ENCODE measurements at regions not wholly inside any gene's neighbourhood (a gene's known extent, or its start where the extent isn't known, plus 50 kb on each side); places are given as distances from the start of the nearest gene placed in this dataset.

- peaks cover 2% of the 10 kb centered on the region; the same call in 1 of the 2 replicates for H3K4me1 ChIP-seq (ENCODE audit: control insufficient read depth, insufficient read depth, low read length)
- peak overlapping the region; percentile 5 for H2AK9ac ChIP-seq (replicated peaks; ENCODE audit: low read depth, low read length, poor library complexity)
- H3K27me3 ChIP-seq (ENCODE audit: control insufficient read depth, insufficient read depth, low read length) = peaks cover 7% of the 10 kb centered on the region
- DNase-seq (peak; percentile 62), ATAC-seq (ENCODE audit: low read depth) (peak; percentile 95)
- H3K79me1 ChIP-seq (ENCODE audit: low read depth in 1 of 2, low read length in 2 of 2) = no peaks in the 10 kb centered on the region
- H4K8ac ChIP-seq (ENCODE audit: low read depth in 2 of 2, low read length in 2 of 2) = no peak overlapping the region
- no peaks in the 10 kb centered on the region for H3K9me1 ChIP-seq (ENCODE audit: insufficient read depth, low read length)
- H3K27ac ChIP-seq (ENCODE audit: insufficient read depth, low read length) = no peak overlapping the region
- TF ChIP-seq, protein P1, sequence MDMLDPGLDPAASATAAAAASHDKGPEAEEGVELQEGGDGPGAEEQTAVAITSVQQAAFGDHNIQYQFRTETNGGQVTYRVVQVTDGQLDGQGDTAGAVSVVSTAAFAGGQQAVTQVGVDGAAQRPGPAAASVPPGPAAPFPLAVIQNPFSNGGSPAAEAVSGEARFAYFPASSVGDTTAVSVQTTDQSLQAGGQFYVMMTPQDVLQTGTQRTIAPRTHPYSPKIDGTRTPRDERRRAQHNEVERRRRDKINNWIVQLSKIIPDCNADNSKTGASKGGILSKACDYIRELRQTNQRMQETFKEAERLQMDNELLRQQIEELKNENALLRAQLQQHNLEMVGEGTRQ (IDR thresholded peaks at IDR 0.05; ENCODE audit: low read depth, low read length) = no peak
- TF ChIP-seq, protein P2, sequence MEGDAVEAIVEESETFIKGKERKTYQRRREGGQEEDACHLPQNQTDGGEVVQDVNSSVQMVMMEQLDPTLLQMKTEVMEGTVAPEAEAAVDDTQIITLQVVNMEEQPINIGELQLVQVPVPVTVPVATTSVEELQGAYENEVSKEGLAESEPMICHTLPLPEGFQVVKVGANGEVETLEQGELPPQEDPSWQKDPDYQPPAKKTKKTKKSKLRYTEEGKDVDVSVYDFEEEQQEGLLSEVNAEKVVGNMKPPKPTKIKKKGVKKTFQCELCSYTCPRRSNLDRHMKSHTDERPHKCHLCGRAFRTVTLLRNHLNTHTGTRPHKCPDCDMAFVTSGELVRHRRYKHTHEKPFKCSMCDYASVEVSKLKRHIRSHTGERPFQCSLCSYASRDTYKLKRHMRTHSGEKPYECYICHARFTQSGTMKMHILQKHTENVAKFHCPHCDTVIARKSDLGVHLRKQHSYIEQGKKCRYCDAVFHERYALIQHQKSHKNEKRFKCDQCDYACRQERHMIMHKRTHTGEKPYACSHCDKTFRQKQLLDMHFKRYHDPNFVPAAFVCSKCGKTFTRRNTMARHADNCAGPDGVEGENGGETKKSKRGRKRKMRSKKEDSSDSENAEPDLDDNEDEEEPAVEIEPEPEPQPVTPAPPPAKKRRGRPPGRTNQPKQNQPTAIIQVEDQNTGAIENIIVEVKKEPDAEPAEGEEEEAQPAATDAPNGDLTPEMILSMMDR (conservative IDR thresholded peaks at IDR 0.05; ENCODE audit: low read depth, low read length) = peak; percentile 78
- TF ChIP-seq SMC3 (IDR thresholded peaks at IDR 0.05; ENCODE audit: low read depth, low read length) = peak; percentile 83
- no peak for TF ChIP-seq FOS (IDR thresholded peaks at IDR 0.05; ENCODE audit: low read depth, low read length)
- TF ChIP-seq CHD1 (IDR thresholded peaks at IDR 0.05; ENCODE audit: low read depth, low read length) = no peak
- TF ChIP-seq BHLHE40 (IDR thresholded peaks at IDR 0.05; ENCODE audit: low read depth, low read length) = no peak
- no peak for TF ChIP-seq POLR2A (IDR thresholded peaks at IDR 0.05; ENCODE audit: low read depth, low read length)
- peak; percentile 84 for TF ChIP-seq RAD21 (IDR thresholded peaks at IDR 0.05; ENCODE audit: low read length)
- no peak overlapping the region for H3K4ac ChIP-seq (ENCODE audit: low read depth, low read length)
- H2BK15ac ChIP-seq (ENCODE audit: low read depth, low read length) = no peak overlapping the region
- no peak overlapping the region for H2BK120ac ChIP-seq (ENCODE audit: low read depth, low read length)
- no peak overlapping the region for H2AK5ac ChIP-seq (ENCODE audit: low read depth, low read length)
- H3K18ac ChIP-seq (ENCODE audit: low read depth, low read length) = no peak overlapping the region
- CTCF ChIA-PET = interaction anchor here (0.6 to 2.5 kb wide), 12 partner anchors 10 to 336 kb away, joined by 3 to 13 read pairs (median 3); no protein-coding TSS in a partner anchor
- BruUV-seq (replicated peaks) = no TSS peak
- H3K14ac ChIP-seq (replicated peaks; ENCODE audit: low read depth, low read length) = no peak overlapping the region
- H4K5ac ChIP-seq (ENCODE audit: low read depth, low read length) = no peak overlapping the region
- no peaks in the 10 kb centered on the region for H3K36me3 ChIP-seq (ENCODE audit: control insufficient read depth, insufficient read depth, low read length)
- no peak overlapping the region for H3K56ac ChIP-seq (ENCODE audit: extremely low read depth, insufficient read depth, low read length)
- 0% methylated on average over 1 of the region's 5 CpGs; no CpG with 5 or more reads in 1 of the 2 experiments for WGBS, 2 experiments (ENCODE audit: extremely low coverage in 2 of 2, insufficient read length in 1 of 2)
- H3K4me3 ChIP-seq (ENCODE audit: insufficient read depth, low read depth, low read length) = no peak overlapping the region
- H3K9ac ChIP-seq (ENCODE audit: low read depth, low read length) = no peak overlapping the region
- no peaks in the 10 kb centered on the region for H4K20me1 ChIP-seq (ENCODE audit: insufficient read depth, low read length)
- dilution Hi-C loops (cut with HindIII; ENCODE audit: low sequenced_read_pairs, unreplicated experiment) = no loop called here
- intact Hi-C loops (cut with micrococcal nuclease) = loop anchor here (1.0 kb wide), 5 partner anchors 40 to 336 kb away; no protein-coding TSS in a partner anchor
- POLR2A ChIA-PET (ENCODE audit: unreplicated experiment) = no interaction called here
- no peak overlapping the region for H3K23ac ChIP-seq (ENCODE audit: low read depth, low read length)
- H2AFZ ChIP-seq (replicated peaks; ENCODE audit: low read length, poor library complexity) = peak overlapping the region; percentile 48
- no peak overlapping the region for H2BK20ac ChIP-seq (ENCODE audit: low read depth, low read length)
- no peak overlapping the region for H4K91ac ChIP-seq (ENCODE audit: insufficient read depth, low read depth, low read length)
- H3K4me2 ChIP-seq (ENCODE audit: low read depth, low read length) = peak overlapping the region; percentile 89
- H2BK5ac ChIP-seq (ENCODE audit: low read depth, low read length, poor library complexity, severe bottlenecking) = no peak overlapping the region
- in situ Hi-C loops (cut with MboI; ENCODE audit: low sequenced_read_pairs) = no loop called here
- no peaks in the 10 kb centered on the region for H3K9me3 ChIP-seq (ENCODE audit: control insufficient read depth, insufficient read depth, low read length)
These were observed 57.4 kb upstream of the PRSS3 start for GRCh38 chr9:33737811-33738606.

Data from IMR-90 (cell line).